ENCODE measurements at regions not wholly inside any gene's neighbourhood (a gene's known extent, or its start where the extent isn't known, plus 50 kb on each side); places are given as distances from the start of the nearest gene placed in this dataset.

- 80 to 90% (median 88%) methylated on average over 6 of the region's 6 CpGs for WGBS, 5 donors
- Histone ChIP-seq H3K27ac (no peak overlapping the region), H3K27me3 (replicated peaks in 1 of 7) (no peaks in the 10 kb centered on the region), H3K9me3 (no peaks in the 10 kb centered on the region), H3K4me3 (no peak overlapping the region), H3K4me1 (no peaks in the 10 kb centered on the region), H3K36me3 (no peaks in the 10 kb centered on the region)
- DNase-seq, result no peak
- TF ChIP-seq POLR2A (IDR thresholded peaks at IDR 0.05) (no peak), CTCF (IDR thresholded peaks at IDR 0.05 in 8 of 11, conservative IDR thresholded peaks at IDR 0.05 in 3 of 11) (no peak), POLR2AphosphoS5 (IDR thresholded peaks at IDR 0.05) (no peak)
- intact Hi-C loops (cut with DNase I; ENCODE audit: low total_unique reads), result no loop called here
Measured at GRCh38 chr7:40979296-40979695, 723.6 kb downstream of the INHBA start.

DNA sequence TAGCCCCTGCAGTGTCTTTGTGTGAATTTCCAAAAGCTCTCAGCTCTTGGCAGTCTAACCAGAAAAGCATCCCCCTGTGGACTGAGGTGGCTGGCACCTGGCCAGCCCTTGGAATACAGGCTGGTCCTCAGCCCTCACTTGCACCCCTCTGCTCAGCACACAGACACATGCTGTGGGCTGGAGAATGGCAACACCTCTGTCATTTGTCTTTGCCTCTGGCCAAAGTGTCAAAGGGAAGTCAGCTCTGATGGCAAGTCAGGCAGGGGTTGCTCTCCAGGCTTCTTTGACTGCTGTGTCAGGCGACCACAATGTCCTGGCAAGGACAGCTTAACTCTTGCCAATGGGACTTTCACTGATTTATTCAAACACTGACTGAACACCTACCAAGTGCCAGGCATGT lies 724.8 kb downstream of the INHBA start:
- Histone ChIP-seq H3K4me1 (no peaks in the 10 kb centered on the region), H3K27me3 (replicated peaks in 1 of 7) (no peaks in the 10 kb centered on the region), H3K27ac (no peak overlapping the region), H3K9me3 (no peaks in the 10 kb centered on the region), H3K4me3 (no peak overlapping the region), H3K36me3 (no peaks in the 10 kb centered on the region)
- no peak for TF ChIP-seq POLR2AphosphoS5 (IDR thresholded peaks at IDR 0.05)
- 32 to 90% (median 82%) methylated on average over 1 of the region's 1 CpG for WGBS, 5 donors
- DNase-seq, result no peak
- intact Hi-C loops (cut with DNase I; ENCODE audit: low total_unique reads), result no loop called here

DNA sequence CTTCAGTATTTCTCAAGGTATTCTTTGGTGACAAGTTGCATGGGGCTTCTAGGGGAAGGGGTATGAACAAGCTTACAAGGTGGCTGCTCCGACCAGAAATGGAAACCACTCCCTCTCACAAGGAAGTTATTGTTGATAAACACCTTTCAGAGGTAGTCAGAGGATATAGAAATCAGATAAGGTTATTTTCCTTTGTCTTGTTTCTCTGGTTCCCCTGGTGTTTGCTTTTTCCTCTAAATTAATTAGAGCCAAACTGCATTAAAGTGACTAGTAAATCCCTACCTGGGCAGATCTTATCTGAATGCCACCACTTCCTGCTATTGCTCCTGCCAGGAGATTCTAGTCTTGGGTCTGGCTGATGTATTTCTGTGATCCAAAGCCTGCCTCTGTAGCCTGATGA lies 725.4 kb downstream of the INHBA start:
- no peak for DNase-seq
- H3K4me1 ChIP-seq, result no peaks in the 10 kb centered on the region
- 45 to 68% (median 50%) methylated on average over 1 of the region's 1 CpG for WGBS, 5 donors

DNA sequence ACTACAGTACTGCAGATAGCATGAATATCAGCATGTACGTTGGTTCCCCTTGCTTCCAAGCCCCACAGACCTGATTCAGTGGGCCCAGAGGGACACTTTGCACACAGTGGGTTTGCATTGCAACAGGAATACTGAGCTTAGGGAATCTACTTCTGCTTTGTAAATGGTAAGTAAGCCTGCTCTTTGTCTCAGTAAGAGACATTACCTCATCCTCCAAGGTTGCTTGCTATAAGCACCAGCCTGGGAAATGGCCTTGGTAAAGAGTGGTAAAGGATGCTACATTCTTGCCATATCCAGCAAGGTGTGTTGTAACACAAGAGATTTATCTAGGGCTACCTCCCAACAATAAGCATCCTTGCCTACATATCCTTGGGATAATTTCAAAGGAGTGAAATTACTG lies 730.5 kb downstream of the INHBA start:
- Histone ChIP-seq H3K36me3 (no peaks in the 10 kb centered on the region), H3K9me3 (no peaks in the 10 kb centered on the region), H3K27me3 (replicated peaks in 1 of 7) (no peaks in the 10 kb centered on the region), H3K4me3 (no peak overlapping the region), H3K4me1 (no peaks in the 10 kb centered on the region), H3K27ac (no peak overlapping the region)
- 77 to 93% (median 82%) methylated on average over 1 of the region's 1 CpG for WGBS, 5 donors
- intact Hi-C loops (cut with DNase I; ENCODE audit: low total_unique reads), result no loop called here
- TF ChIP-seq POLR2AphosphoS5 (IDR thresholded peaks at IDR 0.05), result no peak
- TF ChIP-seq CTCF (IDR thresholded peaks at IDR 0.05 in 8 of 11, conservative IDR thresholded peaks at IDR 0.05 in 3 of 11), result no peak
- TF ChIP-seq POLR2A (IDR thresholded peaks at IDR 0.05), result no peak
- DNase-seq, result no peak

More for the DNA sequence above, 725.4 kb downstream of the INHBA start:
- no peak overlapping the region for H3K27ac ChIP-seq
- no peaks in the 10 kb centered on the region for H3K36me3 ChIP-seq
- H3K4me3 ChIP-seq, result no peak overlapping the region
- no peaks in the 10 kb centered on the region for H3K27me3 ChIP-seq (replicated peaks in 1 of 7)
- no peak for TF ChIP-seq POLR2A (IDR thresholded peaks at IDR 0.05)
- no peak for TF ChIP-seq POLR2AphosphoS5 (IDR thresholded peaks at IDR 0.05)
- TF ChIP-seq CTCF (IDR thresholded peaks at IDR 0.05 in 8 of 11, conservative IDR thresholded peaks at IDR 0.05 in 3 of 11), result no peak
- H3K9me3 ChIP-seq, result no peaks in the 10 kb centered on the region
- intact Hi-C loops (cut with DNase I; ENCODE audit: low total_unique reads), result no loop called here

DNA sequence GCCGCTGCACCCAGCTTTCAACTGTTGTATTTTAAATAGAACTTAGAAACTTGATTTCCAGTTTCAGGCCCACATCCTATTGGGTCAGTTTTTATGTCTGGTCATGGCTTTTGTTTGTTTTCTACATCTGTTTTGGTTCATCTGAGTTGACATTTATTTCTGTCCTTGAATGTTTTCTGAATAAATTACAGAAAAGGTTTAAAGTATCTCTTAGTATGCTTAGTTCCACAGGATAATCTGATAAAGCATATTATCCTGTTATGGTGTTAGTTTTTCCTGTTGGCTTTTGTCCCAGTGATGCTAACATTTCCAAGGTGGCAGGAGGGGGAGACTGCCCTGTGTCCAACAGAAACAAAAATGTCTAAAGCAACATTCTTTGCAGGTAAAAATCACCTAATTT lies 733.2 kb downstream of the INHBA start:
- DNase-seq, result no peak
- no peak overlapping the region for H3K4me3 ChIP-seq
- WGBS, 5 donors, result 72 to 88% (median 79%) methylated on average over 1 of the region's 1 CpG

More for the DNA sequence above, 733.2 kb downstream of the INHBA start:
- Histone ChIP-seq H3K36me3 (no peaks in the 10 kb centered on the region), H3K9me3 (no peaks in the 10 kb centered on the region), H3K27ac (no peak overlapping the region), H3K27me3 (replicated peaks in 1 of 7) (no peaks in the 10 kb centered on the region), H3K4me1 (no peaks in the 10 kb centered on the region)
- intact Hi-C loops (cut with DNase I; ENCODE audit: low total_unique reads), result no loop called here
- TF ChIP-seq CTCF (IDR thresholded peaks at IDR 0.05 in 8 of 11, conservative IDR thresholded peaks at IDR 0.05 in 3 of 11) (no peak), POLR2A (IDR thresholded peaks at IDR 0.05) (no peak), POLR2AphosphoS5 (IDR thresholded peaks at IDR 0.05) (no peak)
